GM19023 (cell line): ENCODE measurements at regions not wholly inside any gene's neighbourhood (a gene's known extent, or its start where the extent isn't known, plus 50 kb on each side); places are given as distances from the start of the nearest gene placed in this dataset.

Experiments
- ATAC-seq: cut with Tn5 transposase; IDR thresholded peaks from one replicate; pipeline ENCODE4 v1.9.1; 2021; ENCODE audit warnings: mild to moderate bottlenecking, moderate library complexity; ENCODE audit not compliant: unreplicated experiment

DNA sequence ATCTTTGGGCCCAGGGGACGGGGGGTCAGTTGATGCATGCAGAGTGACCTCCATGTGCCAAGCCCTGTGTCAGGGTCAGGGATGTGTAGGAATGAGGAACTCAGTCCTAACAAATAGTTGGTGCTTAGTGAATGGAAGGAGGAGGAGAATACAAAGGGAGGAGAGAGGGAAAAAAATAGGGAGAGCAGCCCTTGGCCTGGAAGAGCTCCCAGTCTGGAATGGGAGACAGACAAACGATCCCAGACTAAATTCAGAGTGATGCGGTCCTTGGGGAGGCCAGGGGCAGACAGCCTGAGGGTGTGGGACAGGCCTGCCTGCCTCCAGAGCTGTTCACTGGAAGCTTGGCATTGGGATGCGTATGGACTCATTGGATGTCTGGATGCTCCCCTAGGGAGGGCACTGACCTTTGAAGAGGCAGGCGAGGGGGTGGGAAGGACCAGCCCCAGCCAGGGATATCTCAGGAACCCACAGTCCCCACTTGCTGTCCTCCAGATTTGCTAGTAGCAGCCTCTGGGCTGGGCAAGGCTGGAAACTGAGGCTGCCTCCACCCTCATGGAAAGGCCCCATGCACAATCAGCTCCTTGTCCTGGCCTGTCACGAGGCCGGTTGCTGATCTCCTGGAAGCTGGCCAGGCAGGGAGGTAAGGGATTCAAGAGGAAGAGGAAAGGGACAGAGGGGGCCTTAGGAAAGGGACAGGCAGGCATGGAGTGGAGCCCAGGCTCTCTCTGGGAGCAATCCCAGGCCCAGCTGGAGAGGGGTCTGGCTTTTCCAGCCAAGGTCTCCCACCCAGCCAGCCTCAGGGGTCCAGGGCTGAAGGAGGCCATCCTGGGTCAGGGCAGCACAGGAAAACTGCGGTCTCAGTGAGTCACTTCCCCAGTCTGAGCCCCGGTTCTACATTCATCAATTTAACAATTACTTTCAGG is 69.0 kb upstream of the GGTA1 start:
- ATAC-seq = no peak

DNA sequence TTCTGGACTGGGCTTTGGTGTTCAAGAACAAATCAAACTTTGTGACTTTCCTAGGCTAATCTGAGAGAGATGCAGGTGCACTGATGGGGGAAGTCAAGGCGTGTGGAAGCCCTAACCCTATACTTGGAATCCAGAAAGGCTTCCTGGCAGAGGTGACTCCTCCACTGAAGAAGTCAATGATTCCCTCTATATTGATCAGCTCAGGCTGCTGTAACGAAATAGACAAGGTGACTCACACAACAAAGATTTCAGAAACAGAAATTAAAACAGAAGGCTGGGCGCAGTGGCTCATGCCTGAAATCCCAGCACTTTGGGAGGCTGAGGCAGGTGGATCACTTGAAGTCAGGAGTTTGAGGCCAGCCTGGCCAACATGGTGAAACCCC is 69.6 kb upstream of the GGTA1 start:
- no peak for ATAC-seq

DNA sequence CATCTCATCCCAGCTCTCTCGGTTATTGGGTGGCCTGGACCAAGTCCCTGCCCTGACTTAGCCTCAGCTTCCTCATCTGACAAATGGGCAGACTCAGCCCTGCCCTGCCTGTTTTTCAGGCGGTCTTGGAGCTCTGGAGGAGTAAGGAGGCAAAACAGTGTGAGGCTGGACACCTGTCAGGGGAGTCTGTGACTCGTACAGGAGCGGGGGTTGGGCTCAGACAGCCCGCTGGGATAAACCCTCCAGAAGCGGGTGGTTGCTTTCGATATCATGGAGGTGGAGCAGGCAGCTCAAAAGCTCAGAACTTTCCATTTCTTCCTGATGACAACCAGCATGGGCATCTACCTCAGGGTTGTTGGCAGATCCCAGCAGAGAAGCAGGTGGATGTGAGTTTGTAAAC is 72.9 kb upstream of the GGTA1 start:
- no peak for ATAC-seq

GRCh38 chr9:121573717-121574485 is 74.3 kb upstream of the GGTA1 start:
- no peak for ATAC-seq

- no peak for ATAC-seq
These were observed 75.3 kb upstream of the GGTA1 start for GRCh38 chr9:121574774-121575519.

DNA sequence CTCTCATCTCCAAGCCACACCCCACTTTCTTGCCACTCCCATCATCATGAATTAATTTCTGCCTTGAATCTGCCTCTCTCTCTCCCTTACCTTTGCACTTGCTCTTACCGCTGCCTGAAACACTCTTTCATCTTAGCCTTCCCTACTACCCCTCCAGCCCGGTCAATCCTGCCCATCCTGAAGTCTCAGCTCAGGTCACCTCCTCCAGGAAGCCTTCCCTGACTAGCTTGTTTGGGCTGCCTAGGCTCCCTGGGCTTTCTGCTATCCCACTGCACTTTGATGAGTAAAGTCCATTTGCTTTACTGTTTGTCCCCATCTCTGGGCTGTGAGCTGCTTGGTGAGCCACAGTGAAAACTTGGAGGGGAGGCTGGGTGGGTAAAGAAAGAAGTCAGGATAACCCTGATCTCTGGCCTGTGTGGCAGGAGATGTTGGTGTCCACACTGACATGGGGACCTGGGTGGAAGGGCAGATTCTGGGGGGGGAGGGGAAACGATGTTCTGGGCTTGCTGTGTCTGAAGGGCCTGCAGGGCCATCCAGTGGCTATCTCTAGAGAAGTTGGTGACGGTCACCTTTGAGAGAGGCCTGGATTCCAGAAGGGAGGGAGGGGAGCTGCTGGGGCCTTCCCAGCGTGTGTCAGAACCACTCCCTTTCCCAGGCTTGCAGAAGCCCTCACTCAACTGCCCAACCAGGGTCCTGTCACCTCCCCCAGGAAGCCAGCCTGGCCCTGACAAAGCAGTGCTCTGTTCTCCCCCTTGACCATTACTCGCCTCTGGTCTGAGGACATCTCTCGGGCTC is 75.0 kb upstream of the DAB2IP start:
- no peak for ATAC-seq

GRCh38 chr9:121577166-121577565 is 74.3 kb upstream of the DAB2IP start:
- ATAC-seq = no peak

DNA sequence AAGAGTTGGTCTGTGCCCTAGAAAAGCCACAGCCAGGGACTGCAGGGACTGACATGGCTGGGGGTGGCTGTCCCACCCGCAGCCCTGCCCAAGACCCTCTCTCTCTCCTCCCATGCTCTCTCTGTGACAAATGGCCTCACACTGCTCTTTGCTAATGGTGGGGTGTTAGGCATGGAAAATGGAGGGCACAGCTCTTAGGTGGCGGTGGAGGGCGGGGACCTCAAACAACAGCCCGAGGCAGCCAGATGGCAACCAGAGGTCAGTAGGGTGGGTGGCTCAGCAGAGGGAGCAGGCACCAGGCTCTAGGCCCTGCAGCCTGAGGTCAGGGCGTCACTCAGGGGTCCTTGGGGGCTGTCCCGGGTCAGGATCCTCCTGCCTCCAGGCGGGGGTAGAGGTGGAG is 73.9 kb upstream of the DAB2IP start:
- ATAC-seq = no peak

DNA sequence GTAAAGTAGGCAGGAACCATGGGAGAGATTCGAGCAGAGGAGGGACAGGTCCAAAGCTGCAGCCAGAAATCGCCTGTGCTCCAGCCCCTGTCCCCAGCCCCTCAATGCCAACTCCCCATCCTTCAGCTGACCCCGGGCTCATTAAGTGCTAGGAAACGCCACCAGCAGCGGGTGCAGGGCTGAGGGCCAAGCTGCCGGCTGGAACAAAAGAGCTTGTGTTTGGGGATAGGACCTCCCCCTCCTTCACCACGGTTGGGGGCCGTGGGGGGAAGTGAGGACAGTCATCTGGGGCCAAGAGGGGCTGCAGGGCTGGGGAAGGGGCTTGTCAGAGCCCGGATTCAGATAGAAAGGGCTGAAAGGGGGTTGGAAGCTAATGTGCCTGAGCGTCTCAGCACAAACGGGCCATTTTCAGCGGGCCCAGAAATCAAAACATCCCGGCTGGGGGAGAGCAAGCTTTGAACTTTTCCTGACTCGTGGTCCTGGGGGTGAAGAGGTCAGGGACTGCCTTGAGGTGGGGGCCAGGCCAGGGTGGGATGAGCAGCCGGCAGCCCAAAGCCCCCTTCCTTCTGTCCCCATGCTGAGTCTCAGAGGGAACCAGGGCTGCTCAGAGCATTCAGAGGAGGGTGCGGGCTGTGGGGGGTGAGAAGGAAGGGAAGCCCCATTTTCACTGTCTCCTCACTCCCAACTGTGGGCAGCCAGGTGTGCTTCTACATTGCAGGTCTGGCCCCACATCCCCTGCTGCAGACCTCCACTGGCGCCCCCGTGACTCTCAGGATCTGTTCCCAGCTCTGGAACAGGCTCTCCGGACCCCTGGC is 69.4 kb upstream of the DAB2IP start:
- no peak for ATAC-seq

DNA sequence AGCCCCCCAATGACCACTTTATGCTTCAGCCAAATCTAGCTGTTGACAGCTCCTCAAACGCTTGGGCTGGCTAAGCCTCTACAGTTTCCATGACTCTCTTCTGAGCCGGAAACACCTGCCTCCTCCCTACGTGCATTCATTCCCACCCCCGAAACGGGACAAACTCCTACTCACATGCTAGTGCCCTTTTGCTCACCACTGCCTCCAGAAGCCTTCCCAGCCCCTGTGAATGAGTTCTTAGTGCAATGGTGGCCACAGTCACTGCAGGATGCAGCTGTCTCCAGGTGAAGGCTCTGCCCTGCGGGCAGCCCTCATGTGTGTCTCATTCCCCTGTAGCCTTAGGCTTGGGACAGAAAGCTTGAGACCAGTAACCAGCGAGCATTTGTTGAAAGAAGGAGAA is 68.8 kb upstream of the DAB2IP start:
- no peak for ATAC-seq

DNA sequence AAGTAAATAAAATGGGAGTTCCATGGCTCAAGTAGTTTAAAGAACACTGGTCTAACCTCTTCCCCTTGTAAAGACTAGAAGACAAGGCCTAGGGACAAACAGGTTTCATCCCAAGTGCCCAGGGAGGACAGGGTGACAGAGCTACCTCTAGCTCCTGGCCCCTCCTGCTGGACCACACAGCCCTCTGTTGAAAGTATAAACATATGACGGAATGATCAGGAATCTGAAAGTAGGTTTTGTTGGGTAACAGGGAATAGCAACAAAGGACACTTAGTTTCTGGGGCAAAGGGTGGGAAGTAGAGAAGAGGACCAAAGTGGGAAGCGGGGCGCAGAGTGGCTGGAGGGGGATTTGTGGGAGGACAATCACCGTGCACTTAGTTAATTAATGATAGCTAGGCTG is 67.0 kb upstream of the DAB2IP start:
- no peak for ATAC-seq

- ATAC-seq = no peak
These were observed 63.6 kb upstream of the DAB2IP start for GRCh38 chr9:121587863-121588262.

DNA sequence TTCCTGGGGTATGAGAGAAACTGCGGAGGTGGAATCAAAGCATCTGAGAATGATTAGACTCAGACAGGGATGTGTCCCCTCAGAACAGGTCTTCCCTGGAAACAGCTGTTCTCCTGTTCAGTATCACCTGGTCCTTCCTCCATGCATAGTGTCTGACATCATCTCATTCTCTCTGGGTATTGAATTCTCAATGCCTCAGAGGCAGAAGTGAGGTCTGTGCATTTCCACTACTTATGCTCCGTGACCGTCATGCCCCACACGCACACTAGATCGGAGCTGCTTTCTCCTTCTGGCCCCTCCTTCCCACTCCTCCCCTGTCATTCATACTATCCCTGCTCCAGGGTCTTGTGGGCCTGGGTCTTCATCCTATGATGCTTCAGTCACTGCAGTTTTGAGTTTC is 61.4 kb upstream of the DAB2IP start:
- ATAC-seq = no peak

DNA sequence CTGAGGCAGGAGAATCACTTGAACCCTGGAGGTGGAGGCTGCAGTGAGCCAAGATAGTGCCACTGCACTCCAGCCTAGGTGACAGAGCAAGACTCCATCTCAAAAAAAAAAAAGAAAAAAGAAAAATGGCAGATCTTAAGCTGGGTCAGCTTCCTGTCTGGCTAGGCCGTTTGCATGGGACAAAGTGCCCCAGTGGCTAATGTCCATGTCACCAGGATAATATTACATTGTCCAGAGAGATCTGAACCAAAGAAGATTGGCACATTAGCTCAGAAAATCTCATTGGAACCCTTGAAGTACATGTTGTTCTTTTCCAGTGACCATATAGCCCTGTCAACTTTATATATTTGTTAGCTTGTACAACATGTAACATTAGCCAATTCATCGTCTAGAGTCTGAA is 59.2 kb upstream of the DAB2IP start:
- no peak for ATAC-seq

DNA sequence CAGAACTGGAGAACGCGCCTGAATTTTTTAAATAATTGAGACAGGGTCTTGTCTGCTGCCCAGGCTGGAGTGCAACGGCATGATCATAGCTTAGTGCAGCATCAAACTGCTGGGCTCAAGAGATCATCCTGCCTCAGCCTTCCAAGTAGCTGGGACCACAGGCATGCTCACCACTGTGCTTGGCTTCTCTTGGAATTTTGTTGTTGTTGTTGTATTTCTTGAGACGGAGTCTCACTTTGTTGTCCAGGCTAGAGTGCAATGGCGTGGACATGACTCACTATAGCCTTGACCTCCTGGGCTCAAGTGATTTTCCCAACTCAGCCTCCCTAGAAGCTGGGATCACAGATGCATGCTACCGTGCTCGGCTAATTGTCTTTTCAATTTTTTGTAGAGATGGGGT is 58.4 kb upstream of the DAB2IP start:
- ATAC-seq = no peak

- ATAC-seq = no peak
These were observed 54.9 kb upstream of the DAB2IP start for GRCh38 chr9:121596515-121596914.

- ATAC-seq = no peak
These were observed 53.7 kb upstream of the DAB2IP start for GRCh38 chr9:121597698-121598166.

GRCh38 chr9:121598167-121598964 is 53.1 kb upstream of the DAB2IP start:
- no peak for ATAC-seq
